Karpas-422 (cell line): ENCODE measurements at regions not wholly inside any gene's neighbourhood (a gene's known extent, or its start where the extent isn't known, plus 50 kb on each side); places are given as distances from the start of the nearest gene placed in this dataset.

Experiments used
- DNase-seq: peaks from one replicate; pipeline ENCODE4 v3.0.0-alpha.2; 2015
- H2AFZ ChIP-seq: fragments of 200-600 bp; sonication (generic); 2 replicates; pipeline ENCODE4 v1.6.1; 2014; ENCODE audit warnings: antibody characterized with exemption, low read length, mixed read lengths
- H3K27ac ChIP-seq: fragments of 200-600 bp; sonication (generic); 2 replicates; pipeline ENCODE4 v1.5.1; 2014; ENCODE audit warnings: mild to moderate bottlenecking, low read length, moderate library complexity
- H3K27me3 ChIP-seq: fragments of 200-600 bp; sonication (generic); 2 replicates; pipeline ENCODE4 v1.6.1; 2014; ENCODE audit warnings: low read length, mixed read lengths
- H3K36me3 ChIP-seq: fragments of 200-600 bp; sonication (generic); 2 replicates; pipeline ENCODE4 v1.6.1; 2014; ENCODE audit warnings: low read length, mixed read lengths; ENCODE audit not compliant: insufficient read depth
- H3K4me1 ChIP-seq: fragments of 200-600 bp; sonication (generic); 2 replicates; pipeline ENCODE4 v1.6.1; 2014; ENCODE audit warnings: mild to moderate bottlenecking, low read length, mixed read lengths
- H3K4me2 ChIP-seq: fragments of 200-600 bp; sonication (generic); 2 replicates; pipeline ENCODE4 v1.6.1; 2014; ENCODE audit warnings: low read length, low read depth, mild to moderate bottlenecking; ENCODE audit not compliant: poor library complexity, severe bottlenecking
- H3K4me3 ChIP-seq: fragments of 200-600 bp; sonication (generic); 2 replicates; pipeline ENCODE4 v1.5.1; 2014; ENCODE audit warnings: mild to moderate bottlenecking, antibody characterized with exemption, low read length, mixed read lengths
- H3K79me2 ChIP-seq: fragments of 200-600 bp; sonication (generic); 2 replicates; pipeline ENCODE4 v1.6.1; 2014; ENCODE audit warnings: mild to moderate bottlenecking, low read length, mixed read lengths
- H3K9ac ChIP-seq: fragments of 200-600 bp; sonication (generic); 2 replicates; pipeline ENCODE4 v1.6.0; 2014; ENCODE audit warnings: low read length
- H3K9me2 ChIP-seq: fragments of 200-600 bp; sonication (generic), shearing (Covaris generic); replicated peaks from 2 replicates; pipeline ENCODE4 v1.6.0; 2014; ENCODE audit warnings: mild to moderate bottlenecking, low read length, moderate library complexity; ENCODE audit not compliant: insufficient read depth
- H3K9me3 ChIP-seq: fragments of 300-700, 200-600 bp; sonication (generic); 2 replicates; pipeline ENCODE4 v1.6.1; 2014; ENCODE audit warnings: low read length, mixed read lengths
- H4K20me1 ChIP-seq: fragments of 200-600 bp; sonication (generic); 2 replicates; pipeline ENCODE4 v1.6.1; 2014; ENCODE audit warnings: mild to moderate bottlenecking, antibody characterized with exemption, low read length, low read depth; ENCODE audit not compliant: insufficient read depth

DNA sequence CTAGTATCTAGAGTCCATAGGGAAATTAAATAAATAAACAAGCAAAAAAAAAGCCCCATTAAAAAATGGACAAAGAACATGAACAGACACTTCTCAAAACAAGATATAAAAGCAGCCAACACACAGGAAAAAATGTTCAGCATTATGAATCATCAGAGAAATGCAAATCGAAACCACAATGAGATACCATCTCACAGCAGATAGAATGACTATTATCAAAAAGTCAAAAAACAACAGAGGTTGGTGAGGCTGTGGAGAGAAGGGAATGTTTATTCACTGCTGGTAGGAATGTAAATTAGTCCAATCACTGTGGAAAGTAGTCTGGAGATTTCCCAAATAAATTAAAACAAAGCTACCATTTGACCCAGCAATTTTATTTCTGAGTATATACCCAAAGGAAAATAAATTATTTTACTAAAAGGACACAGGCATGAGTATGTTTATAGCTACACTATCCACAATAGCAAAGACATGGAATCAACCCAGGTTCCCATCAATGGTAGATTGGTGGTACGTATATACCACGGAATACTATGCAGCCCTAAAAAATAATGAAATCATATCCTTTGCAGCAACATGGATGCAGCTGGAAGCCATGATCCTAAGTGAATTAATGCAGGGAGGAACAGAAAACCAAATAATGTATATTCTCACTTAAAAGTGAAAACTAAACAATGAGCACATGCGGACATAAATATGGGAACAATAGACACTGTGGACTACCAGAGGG lies 366.5 kb upstream of the SEMA3C start:
- Histone ChIP-seq H2AFZ (no peak overlapping the region), H3K36me3 (no peaks in the 10 kb centered on the region), H3K9me3 (peaks cover 28% of the 10 kb centered on the region), H3K9ac (no peak overlapping the region), H3K4me2 (no peak overlapping the region), H3K27ac (no peak overlapping the region), H3K4me3 (no peak overlapping the region), H4K20me1 (no peaks in the 10 kb centered on the region), H3K4me1 (no peaks in the 10 kb centered on the region), H3K27me3 (no peaks in the 10 kb centered on the region), H3K79me2 (no peaks in the 10 kb centered on the region), H3K9me2 (no peaks in the 10 kb centered on the region)
- no peak for DNase-seq

DNA sequence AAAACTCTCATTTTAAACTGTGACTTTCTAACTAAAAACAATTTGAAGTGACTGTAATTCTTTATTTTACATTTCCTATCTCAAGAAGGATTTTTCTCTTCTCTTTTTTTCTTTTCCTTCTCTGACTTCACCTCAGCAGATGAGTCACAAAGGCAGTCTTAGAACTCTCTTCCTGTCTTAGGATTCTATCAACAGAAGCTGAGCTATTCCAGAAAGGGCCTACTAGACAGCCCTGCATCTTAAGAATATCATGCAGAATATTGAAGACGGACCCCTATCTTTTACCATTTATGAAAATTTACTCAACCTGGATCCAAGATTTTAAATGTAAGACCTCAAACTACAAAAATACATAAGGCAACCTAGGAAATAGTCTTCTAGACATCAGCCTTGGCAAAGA lies 365.7 kb upstream of the SEMA3C start:
- Histone ChIP-seq H3K27me3 (no peaks in the 10 kb centered on the region), H4K20me1 (no peaks in the 10 kb centered on the region), H3K4me3 (no peak overlapping the region), H2AFZ (no peak overlapping the region), H3K9me3 (peaks cover 25% of the 10 kb centered on the region), H3K36me3 (no peaks in the 10 kb centered on the region), H3K9me2 (no peaks in the 10 kb centered on the region), H3K79me2 (no peaks in the 10 kb centered on the region), H3K4me2 (no peak overlapping the region), H3K27ac (no peak overlapping the region), H3K9ac (no peak overlapping the region), H3K4me1 (no peaks in the 10 kb centered on the region)
- no peak for DNase-seq

DNA sequence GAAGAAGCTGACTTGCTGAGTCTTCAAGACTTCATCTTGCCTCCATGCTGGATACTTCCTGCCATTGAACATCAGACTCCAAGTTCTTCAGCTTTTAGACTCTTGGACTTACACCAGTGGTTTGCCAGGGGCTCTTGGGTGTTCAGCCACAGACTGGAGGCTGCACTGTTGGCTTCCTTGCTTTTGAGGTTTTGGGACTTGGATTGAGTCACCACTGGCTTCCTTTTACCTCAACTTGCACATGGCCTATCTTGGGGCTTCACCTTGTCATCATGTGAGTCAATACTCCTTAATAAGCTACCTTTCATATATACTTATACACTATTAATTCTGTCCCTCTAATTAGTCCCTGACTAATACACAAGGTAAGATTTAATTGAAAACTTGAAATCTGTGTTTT lies 361.7 kb upstream of the SEMA3C start:
- no peaks in the 10 kb centered on the region for H3K9me2 ChIP-seq
- H3K4me2 ChIP-seq, result no peak overlapping the region
- peaks cover 25% of the 10 kb centered on the region for H3K9me3 ChIP-seq
- no peaks in the 10 kb centered on the region for H3K27me3 ChIP-seq
- H3K9ac ChIP-seq, result no peak overlapping the region
- DNase-seq, result no peak
- no peaks in the 10 kb centered on the region for H3K36me3 ChIP-seq
- H3K27ac ChIP-seq, result no peak overlapping the region
- H3K4me1 ChIP-seq, result no peaks in the 10 kb centered on the region
- H2AFZ ChIP-seq, result no peak overlapping the region
- H3K79me2 ChIP-seq, result no peaks in the 10 kb centered on the region
- no peaks in the 10 kb centered on the region for H4K20me1 ChIP-seq
- H3K4me3 ChIP-seq, result no peak overlapping the region

DNA sequence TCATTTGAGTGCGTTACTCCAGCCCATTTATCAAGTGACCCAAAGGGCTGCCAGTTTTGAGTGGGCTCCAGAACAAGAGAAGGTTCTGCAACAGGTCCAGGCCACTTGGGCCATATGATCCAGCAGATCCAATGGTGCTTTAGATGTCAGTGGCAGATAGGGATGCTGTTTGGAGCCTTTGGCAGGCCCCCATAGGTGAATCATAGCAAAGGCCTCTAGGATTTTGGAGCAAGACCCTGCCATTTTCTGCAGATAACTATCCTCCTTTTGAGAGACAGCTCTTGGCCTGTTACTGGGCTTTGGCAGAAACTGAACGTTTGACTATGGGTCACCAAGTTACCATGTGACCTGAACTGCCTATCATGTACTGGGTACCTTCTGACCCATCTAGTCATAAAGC lies 358.8 kb upstream of the SEMA3C start:
- no peak overlapping the region for H2AFZ ChIP-seq
- DNase-seq, result no peak
- H3K9me2 ChIP-seq, result no peaks in the 10 kb centered on the region

DNA sequence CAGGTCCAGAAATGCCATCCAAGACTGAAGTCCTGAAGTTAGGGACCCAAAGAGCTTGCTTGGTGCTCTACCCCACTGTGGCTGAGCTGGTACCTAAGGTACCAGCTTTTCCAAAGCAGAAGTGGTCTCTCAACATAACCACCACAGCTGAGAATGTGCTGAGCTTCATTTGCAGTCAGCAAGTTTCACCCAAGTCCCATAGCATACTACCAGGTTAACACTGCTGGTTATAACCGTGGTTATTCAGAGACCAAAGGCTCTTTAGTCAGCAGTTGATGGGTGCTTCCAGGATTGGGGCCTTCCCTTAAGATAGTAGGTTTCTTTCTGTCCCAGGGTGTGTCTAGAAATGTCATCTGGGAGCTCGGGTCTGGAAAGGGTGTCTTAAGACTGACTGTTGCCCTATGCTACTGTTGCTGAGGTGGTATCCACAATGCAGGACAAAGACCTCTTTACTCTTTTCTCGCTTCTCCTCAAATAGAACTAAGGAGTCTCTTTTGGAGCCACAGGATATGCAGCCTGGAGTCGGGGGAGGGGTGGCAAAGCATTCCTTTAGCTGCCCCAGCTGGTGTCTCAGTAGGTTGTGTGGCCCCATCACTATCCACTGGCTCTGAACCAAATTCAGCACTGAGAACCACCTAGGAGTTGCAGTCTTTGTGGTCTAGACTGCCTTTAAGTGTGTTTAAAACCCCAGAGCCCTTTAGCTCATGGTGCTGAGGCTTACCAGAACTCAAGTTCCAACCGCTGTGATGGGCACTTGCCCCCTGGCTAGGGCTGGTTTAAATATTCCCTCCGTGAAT lies 354.9 kb upstream of the SEMA3C start:
- Histone ChIP-seq H4K20me1 (no peaks in the 10 kb centered on the region), H3K4me3 (no peak overlapping the region), H3K36me3 (no peaks in the 10 kb centered on the region), H3K79me2 (no peaks in the 10 kb centered on the region), H3K4me2 (no peak overlapping the region), H3K27ac (no peak overlapping the region), H3K27me3 (no peaks in the 10 kb centered on the region), H3K9ac (no peak overlapping the region), H3K9me2 (no peaks in the 10 kb centered on the region), H3K4me1 (no peaks in the 10 kb centered on the region), H2AFZ (no peak overlapping the region), H3K9me3 (peaks cover 26% of the 10 kb centered on the region)
- no peak for DNase-seq

More for the DNA sequence above, 358.8 kb upstream of the SEMA3C start:
- H3K79me2 ChIP-seq, result no peaks in the 10 kb centered on the region
- no peaks in the 10 kb centered on the region for H4K20me1 ChIP-seq
- H3K4me3 ChIP-seq, result no peak overlapping the region
- no peaks in the 10 kb centered on the region for H3K27me3 ChIP-seq
- no peaks in the 10 kb centered on the region for H3K4me1 ChIP-seq
- no peak overlapping the region for H3K4me2 ChIP-seq
- H3K27ac ChIP-seq, result no peak overlapping the region
- no peak overlapping the region for H3K9ac ChIP-seq
- no peaks in the 10 kb centered on the region for H3K36me3 ChIP-seq
- H3K9me3 ChIP-seq, result peaks cover 30% of the 10 kb centered on the region

DNA sequence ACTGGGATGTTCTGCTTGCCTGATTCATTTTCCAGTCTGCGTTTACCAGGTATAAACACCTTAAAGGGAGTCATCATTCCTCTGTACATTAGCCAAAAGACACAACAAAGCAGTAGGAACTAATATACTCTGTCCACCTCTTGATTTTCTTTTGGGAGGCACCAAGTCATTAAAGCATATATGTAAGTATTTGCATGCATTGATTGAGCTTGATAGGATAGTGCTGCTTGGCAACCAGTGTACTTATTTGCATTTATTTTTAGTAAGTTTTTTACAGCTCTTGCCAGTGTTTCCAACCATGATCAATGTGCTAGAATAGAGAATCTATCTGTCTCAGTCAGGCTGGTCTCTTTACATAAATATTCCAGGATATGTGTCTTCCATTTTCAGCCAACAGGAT lies 353.3 kb upstream of the SEMA3C start:
- H4K20me1 ChIP-seq, result no peaks in the 10 kb centered on the region
- no peak overlapping the region for H3K9ac ChIP-seq

DNA sequence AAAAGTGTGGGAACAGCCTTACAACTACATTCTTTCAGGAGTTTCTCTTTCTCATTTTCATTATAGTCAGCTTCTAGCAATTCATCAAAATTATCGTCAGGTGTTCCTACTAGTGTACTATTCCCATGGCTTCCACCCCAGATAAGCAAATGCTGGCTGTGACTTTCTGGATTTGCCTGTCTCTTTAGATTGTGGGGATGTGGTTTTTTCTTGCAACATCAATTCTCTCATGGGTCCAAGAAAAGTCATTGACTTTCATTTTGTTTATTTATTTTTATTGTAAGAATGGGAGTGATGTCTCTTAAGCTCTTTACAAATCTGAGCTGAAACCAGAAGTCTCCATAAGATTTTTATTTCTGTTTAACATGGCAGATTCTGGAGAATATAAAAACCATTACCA lies 349.7 kb upstream of the SEMA3C start:
- H3K27me3 ChIP-seq, result no peaks in the 10 kb centered on the region
- no peaks in the 10 kb centered on the region for H3K4me1 ChIP-seq
- H3K9me2 ChIP-seq, result no peaks in the 10 kb centered on the region
- H3K36me3 ChIP-seq, result no peaks in the 10 kb centered on the region
- H3K79me2 ChIP-seq, result no peaks in the 10 kb centered on the region
- no peak overlapping the region for H3K27ac ChIP-seq
- no peak overlapping the region for H3K4me3 ChIP-seq
- H3K4me2 ChIP-seq, result no peak overlapping the region
- H4K20me1 ChIP-seq, result no peaks in the 10 kb centered on the region
- H3K9me3 ChIP-seq, result peaks cover 23% of the 10 kb centered on the region
- H2AFZ ChIP-seq, result no peak overlapping the region
- no peak overlapping the region for H3K9ac ChIP-seq
- no peak for DNase-seq

More for the DNA sequence above, 353.3 kb upstream of the SEMA3C start:
- H3K27me3 ChIP-seq, result no peaks in the 10 kb centered on the region
- H3K27ac ChIP-seq, result no peak overlapping the region
- no peaks in the 10 kb centered on the region for H3K36me3 ChIP-seq
- H3K9me2 ChIP-seq, result no peaks in the 10 kb centered on the region
- no peak overlapping the region for H3K4me2 ChIP-seq
- no peak for DNase-seq
- H2AFZ ChIP-seq, result no peak overlapping the region
- H3K4me1 ChIP-seq, result no peaks in the 10 kb centered on the region
- no peak overlapping the region for H3K4me3 ChIP-seq
- no peaks in the 10 kb centered on the region for H3K79me2 ChIP-seq
- peaks cover 28% of the 10 kb centered on the region for H3K9me3 ChIP-seq

DNA sequence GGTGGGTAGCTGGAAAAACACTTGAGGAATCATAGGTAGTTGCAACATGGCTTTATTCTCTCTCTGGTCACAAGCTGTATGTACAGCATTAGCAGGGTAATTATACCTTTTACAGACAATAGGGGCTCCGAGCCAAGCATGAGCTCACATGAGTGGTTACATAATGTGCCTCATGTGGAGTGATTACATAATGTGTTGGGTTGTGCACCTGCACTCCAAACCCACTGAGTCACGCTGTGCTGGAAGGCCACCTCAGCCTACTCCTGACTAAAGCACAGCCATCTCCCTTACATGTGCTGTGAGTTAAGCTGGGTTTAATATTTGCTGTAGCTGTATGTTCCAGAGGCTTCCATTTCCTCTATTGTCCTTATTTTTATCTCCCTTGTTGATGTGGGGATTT lies 348.7 kb upstream of the SEMA3C start:
- no peak overlapping the region for H3K27ac ChIP-seq
- peaks cover 28% of the 10 kb centered on the region for H3K9me3 ChIP-seq
- H3K4me2 ChIP-seq, result no peak overlapping the region
- H3K79me2 ChIP-seq, result no peaks in the 10 kb centered on the region
- H2AFZ ChIP-seq, result no peak overlapping the region
- H3K27me3 ChIP-seq, result no peaks in the 10 kb centered on the region
- no peak overlapping the region for H3K4me3 ChIP-seq
- H4K20me1 ChIP-seq, result no peaks in the 10 kb centered on the region
- no peak for DNase-seq
- H3K9me2 ChIP-seq, result no peaks in the 10 kb centered on the region
- no peaks in the 10 kb centered on the region for H3K4me1 ChIP-seq
- H3K9ac ChIP-seq, result no peak overlapping the region
- H3K36me3 ChIP-seq, result no peaks in the 10 kb centered on the region
